ENCODE measurements at regions not wholly inside any gene's neighbourhood (a gene's known extent, or its start where the extent isn't known, plus 50 kb on each side); places are given as distances from the start of the nearest gene placed in this dataset.

GRCh38 chr16:62272035-62272434, 235.8 kb upstream of the CDH8 start:
- TF ChIP-seq CTCF (IDR thresholded peaks at IDR 0.05) (no peak), POLR2A (IDR thresholded peaks at IDR 0.05) (no peak)

Measured in vagina (tissue), 2 donors.